Naive thymus-derived CD4-positive, alpha-beta T cell (primary cell): ENCODE measurements at regions not wholly inside any gene's neighbourhood (a gene's known extent, or its start where the extent isn't known, plus 50 kb on each side); places are given as distances from the start of the nearest gene placed in this dataset.
"Not testable (repeated sequence)": the region's sequence is repeated elsewhere in the genome, so short reads cannot be mapped to it uniquely, and the experiment has no call there.

Source experiments
- ATAC-seq: fragments of 150-1000 bp; cut with Tn5 transposase; 2 replicates; pipeline ENCODE4 v1.10.0; 2021; ENCODE audit warnings: mild to moderate bottlenecking, moderate library complexity
- CTCF ChIA-PET: fragments of 350-600 bp; sonication (Branson Sonifier 250); formaldehyde crosslinking; loops from one replicate; lab custom pipeline; 2021; ENCODE audit warnings: antibody characterized with exemption; lab: Charles Lee
- POLR2A ChIA-PET: fragments of 350-600 bp; sonication (Branson Sonifier 250); formaldehyde crosslinking; loops from one replicate; lab custom pipeline; 2021; ENCODE audit warnings: antibody characterized with exemption, inconsistent platforms; lab: Charles Lee
- DNase-seq, 9 donors: peaks; one replicate each; pipeline versions ENCODE4 v3.0.0 to v3.0.0-alpha.2; 2020 to 2022; ENCODE audit warnings: mixed read lengths in 1 of 9
- H3K27ac ChIP-seq: one replicate; pipeline ENCODE4 v1.7.0; 2013; ENCODE audit warnings: mild to moderate bottlenecking, low read depth, low read length, moderate library complexity
- H3K27me3 ChIP-seq, 2 donors: one replicate each; pipeline ENCODE4 v1.7.0; 2013; ENCODE audit warnings: low read length in 2 of 2, mild to moderate bottlenecking in 2 of 2, moderate library complexity in 2 of 2; ENCODE audit not compliant: control insufficient read depth in 2 of 2, insufficient read depth in 2 of 2
- H3K36me3 ChIP-seq, 3 experiments: 1 replicate in 2 of 3; 2 replicates in 1 of 3; pipeline ENCODE4 v1.7.0; 2013; ENCODE audit warnings: low read length in 3 of 3, mild to moderate bottlenecking in 3 of 3, moderate library complexity in 1 of 3; ENCODE audit not compliant: insufficient read depth in 3 of 3, control insufficient read depth in 2 of 3
- H3K4me1 ChIP-seq, 2 donors: one replicate each; pipeline ENCODE4 v1.7.0; 2013; ENCODE audit warnings: low read length in 2 of 2, mild to moderate bottlenecking in 2 of 2, moderate library complexity in 1 of 2; ENCODE audit not compliant: control insufficient read depth in 2 of 2, insufficient read depth in 2 of 2
- H3K4me3 ChIP-seq: 2 replicates; pipeline ENCODE4 v1.7.0; 2013; ENCODE audit warnings: mild to moderate bottlenecking, low read length
- H3K9me3 ChIP-seq, 3 experiments: 1 replicate in 2 of 3; 2 replicates in 1 of 3; pipeline ENCODE4 v1.7.0; 2013; ENCODE audit warnings: low read length in 3 of 3; ENCODE audit not compliant: control insufficient read depth in 2 of 3
- H3K27ac Mint-ChIP-seq, 9 donors: one replicate each; pipeline ENCODE4 v1.8.0; 2020 to 2022; ENCODE audit warnings: mixed read lengths in 9 of 9, mild to moderate bottlenecking in 8 of 9, moderate library complexity in 5 of 9, inconsistent platforms in 2 of 9
- H3K27me3 Mint-ChIP-seq, 5 donors: one replicate each; pipeline ENCODE4 v1.8.0; 2021 to 2022; ENCODE audit warnings: mixed read lengths in 5 of 5, mild to moderate bottlenecking in 1 of 5
- H3K36me3 Mint-ChIP-seq, 5 donors: one replicate each; pipeline ENCODE4 v1.8.0; 2020 to 2022; ENCODE audit warnings: mixed read lengths in 5 of 5, mild to moderate bottlenecking in 3 of 5, inconsistent platforms in 1 of 5
- H3K4me1 Mint-ChIP-seq, 7 donors: one replicate each; pipeline ENCODE4 v1.8.0; 2020 to 2022; ENCODE audit warnings: mixed read lengths in 7 of 7, mild to moderate bottlenecking in 3 of 7, inconsistent platforms in 1 of 7
- H3K4me3 Mint-ChIP-seq, 10 donors: one replicate each; pipeline ENCODE4 v1.8.0; 2020 to 2022; ENCODE audit warnings: mild to moderate bottlenecking in 10 of 10, mixed read lengths in 10 of 10, moderate library complexity in 6 of 10, inconsistent platforms in 2 of 10
- H3K9me3 Mint-ChIP-seq, 11 donors: one replicate each; pipeline ENCODE4 v1.8.0; 2020 to 2022; ENCODE audit warnings: mixed read lengths in 11 of 11, mild to moderate bottlenecking in 4 of 11, inconsistent platforms in 1 of 11, moderate library complexity in 1 of 11
- intact Hi-C, 2 donors: fragments of 100-400 bp; cut with micrococcal nuclease; formaldehyde crosslinking; loops; one replicate each; pipeline ENCODE4 v1.15.1; 2023

GRCh38 chr11:37984991-37985390, 1387.0 kb upstream of the RAG2 start:
- Mint-ChIP-seq H3K4me3 (no peak overlapping the region), H3K36me3 (no peaks in the 10 kb centered on the region), H3K27me3 (no peaks in the 10 kb centered on the region), H3K27ac (no peak overlapping the region), H3K4me1 (no peaks in the 10 kb centered on the region), H3K9me3 (peaks cover 0 to 10% (median 2%) of the 10 kb centered on the region in 11 donors)
- Histone ChIP-seq H3K27ac (no peak overlapping the region), H3K9me3 (peaks cover 0 to 4% (median 0%) of the 10 kb centered on the region in 3 experiments), H3K4me1 (no peaks in the 10 kb centered on the region), H3K27me3 (no peaks in the 10 kb centered on the region), H3K4me3 (no peak overlapping the region), H3K36me3 (no peaks in the 10 kb centered on the region)
- intact Hi-C loops: no loop called here
- DNase-seq: no peak
- ChIA-PET CTCF (no interaction called here), POLR2A (no interaction called here)
- ATAC-seq: no peak

GRCh38 chr11:37978647-37979046, 1380.6 kb upstream of the RAG2 start:
- Histone ChIP-seq H3K27ac (no peak overlapping the region), H3K4me3 (no peak overlapping the region), H3K27me3 (no peaks in the 10 kb centered on the region), H3K9me3 (no peaks in the 10 kb centered on the region), H3K36me3 (no peaks in the 10 kb centered on the region), H3K4me1 (no peaks in the 10 kb centered on the region)
- DNase-seq: no peak
- Mint-ChIP-seq H3K4me3 (no peak overlapping the region), H3K27ac (no peak overlapping the region), H3K27me3 (no peaks in the 10 kb centered on the region), H3K4me1 (no peaks in the 10 kb centered on the region), H3K36me3 (no peaks in the 10 kb centered on the region), H3K9me3 (peaks cover 0 to 7% (median 2%) of the 10 kb centered on the region in 11 donors)
- ATAC-seq: no peak
- ChIA-PET CTCF (no interaction called here), POLR2A (no interaction called here)
- intact Hi-C loops: no loop called here

- Histone ChIP-seq H3K4me3 (no peak overlapping the region), H3K4me1 (no peaks in the 10 kb centered on the region), H3K36me3 (no peaks in the 10 kb centered on the region), H3K9me3 (no peaks in the 10 kb centered on the region), H3K27me3 (no peaks in the 10 kb centered on the region), H3K27ac (no peak overlapping the region)
- no peaks in the 10 kb centered on the region for H3K36me3 Mint-ChIP-seq
- ATAC-seq (no peak), DNase-seq (no peak)
- peaks cover 0 to 28% (median 4%) of the 10 kb centered on the region in 11 donors for H3K9me3 Mint-ChIP-seq
- intact Hi-C loops: no loop called here
- H3K4me1 Mint-ChIP-seq: no peaks in the 10 kb centered on the region
- H3K27me3 Mint-ChIP-seq: no peaks in the 10 kb centered on the region
- POLR2A ChIA-PET: no interaction called here
- no peak overlapping the region for H3K27ac Mint-ChIP-seq
- no peak overlapping the region for H3K4me3 Mint-ChIP-seq
- CTCF ChIA-PET: no interaction called here
Measured at GRCh38 chr11:37973941-37974340, 1375.9 kb upstream of the RAG2 start.

DNA sequence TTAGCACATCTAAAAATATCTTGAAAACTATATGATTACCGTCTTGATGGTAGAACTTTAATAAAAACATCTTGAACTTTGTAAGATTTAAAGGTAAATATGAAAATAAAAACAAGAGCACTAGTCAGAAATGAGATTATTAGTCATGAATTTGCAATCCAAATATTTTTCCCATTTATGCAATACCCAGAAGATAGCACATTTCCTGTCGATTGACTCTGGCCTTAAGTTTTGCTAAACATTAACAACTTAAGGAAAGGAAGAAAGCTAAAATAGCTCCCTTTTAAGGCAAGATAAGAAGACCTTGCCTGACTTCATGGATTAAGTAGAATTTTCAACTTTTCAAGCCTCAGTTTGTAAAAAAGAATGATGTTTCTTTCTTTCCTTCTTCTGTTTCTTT, 1374.7 kb upstream of the RAG2 start:
- H3K27ac Mint-ChIP-seq: no peak overlapping the region
- Histone ChIP-seq H3K36me3 (no peaks in the 10 kb centered on the region), H3K27ac (no peak overlapping the region), H3K4me1 (no peaks in the 10 kb centered on the region), H3K27me3 (no peaks in the 10 kb centered on the region), H3K4me3 (no peak overlapping the region), H3K9me3 (no peaks in the 10 kb centered on the region)
- ATAC-seq (no peak), DNase-seq (no peak)
- H3K27me3 Mint-ChIP-seq: no peaks in the 10 kb centered on the region
- H3K36me3 Mint-ChIP-seq: no peaks in the 10 kb centered on the region
- peaks cover 0 to 29% (median 4%) of the 10 kb centered on the region in 11 donors for H3K9me3 Mint-ChIP-seq
- no peaks in the 10 kb centered on the region for H3K4me1 Mint-ChIP-seq
- H3K4me3 Mint-ChIP-seq: no peak overlapping the region
- intact Hi-C loops: no loop called here
- ChIA-PET POLR2A (no interaction called here), CTCF (no interaction called here)

- ATAC-seq, H3K4me3 ChIP-seq, H3K27me3 Mint-ChIP-seq, POLR2A ChIA-PET, CTCF ChIA-PET, intact Hi-C loops, H3K27ac Mint-ChIP-seq, H3K36me3 Mint-ChIP-seq, H3K9me3 ChIP-seq, H3K4me1 Mint-ChIP-seq, H3K36me3 ChIP-seq, H3K4me1 ChIP-seq, DNase-seq, H3K27me3 ChIP-seq, H3K27ac ChIP-seq, H3K4me3 Mint-ChIP-seq: not testable (repeated sequence)
- H3K9me3 Mint-ChIP-seq: peaks cover 0 to 33% (median 6%) of the 10 kb centered on the region in 11 donors
Measured at GRCh38 chr11:37969336-37969735, 1371.3 kb upstream of the RAG2 start.

- no peaks in the 10 kb centered on the region for H3K4me1 Mint-ChIP-seq
- Histone ChIP-seq H3K27ac (no peak overlapping the region), H3K4me3 (no peak overlapping the region), H3K36me3 (no peaks in the 10 kb centered on the region), H3K9me3 (no peaks in the 10 kb centered on the region), H3K27me3 (no peaks in the 10 kb centered on the region), H3K4me1 (no peaks in the 10 kb centered on the region)
- no peak for ATAC-seq
- H3K36me3 Mint-ChIP-seq: no peaks in the 10 kb centered on the region
- H3K27me3 Mint-ChIP-seq: no peaks in the 10 kb centered on the region
- POLR2A ChIA-PET: no interaction called here
- no peak for DNase-seq
- H3K9me3 Mint-ChIP-seq: peaks cover 0 to 32% (median 6%) of the 10 kb centered on the region in 11 donors
- intact Hi-C loops: no loop called here
- no peak overlapping the region for H3K27ac Mint-ChIP-seq
- no peak overlapping the region for H3K4me3 Mint-ChIP-seq
- CTCF ChIA-PET: no interaction called here
Measured at GRCh38 chr11:37968148-37968547, 1370.1 kb upstream of the RAG2 start.

- Mint-ChIP-seq H3K4me1 (no peaks in the 10 kb centered on the region), H3K4me3 (no peak overlapping the region), H3K27ac (no peak overlapping the region), H3K36me3 (no peaks in the 10 kb centered on the region), H3K27me3 (no peaks in the 10 kb centered on the region), H3K9me3 (peaks cover 0 to 29% (median 6%) of the 10 kb centered on the region in 11 donors)
- ChIA-PET CTCF (no interaction called here), POLR2A (no interaction called here)
- Histone ChIP-seq H3K9me3 (no peaks in the 10 kb centered on the region), H3K36me3 (no peaks in the 10 kb centered on the region), H3K4me3 (no peak overlapping the region), H3K27me3 (no peaks in the 10 kb centered on the region), H3K27ac (no peak overlapping the region), H3K4me1 (no peaks in the 10 kb centered on the region)
- intact Hi-C loops: no loop called here
- DNase-seq (no peak), ATAC-seq (no peak)
Measured at GRCh38 chr11:37967635-37968034, 1369.6 kb upstream of the RAG2 start.
